ENCODE measurements at regions not wholly inside any gene's neighbourhood (a gene's known extent, or its start where the extent isn't known, plus 50 kb on each side); places are given as distances from the start of the nearest gene placed in this dataset.

- Histone ChIP-seq H3K27ac (ENCODE audit: low read length) (no peak overlapping the region), H3K4me3 (ENCODE audit: low read length) (no peak overlapping the region), H3K9me3 (ENCODE audit: low read length) (no peaks in the 10 kb centered on the region), H2AFZ (ENCODE audit: low read length) (no peak overlapping the region), H3K4me1 (ENCODE audit: low read length) (no peaks in the 10 kb centered on the region), H3K79me2 (ENCODE audit: low read length) (no peaks in the 10 kb centered on the region), H3K27me3 (ENCODE audit: low read length) (no peaks in the 10 kb centered on the region), H4K20me1 (ENCODE audit: insufficient read depth, low read depth, low read length) (no peaks in the 10 kb centered on the region), H3K9me2 (replicated peaks; ENCODE audit: insufficient read depth, low read length) (no peaks in the 10 kb centered on the region), H3K9ac (ENCODE audit: low read length) (no peak overlapping the region), H3K36me3 (ENCODE audit: insufficient read depth, low read length) (no peaks in the 10 kb centered on the region), H3K4me2 (ENCODE audit: low read depth, low read length, poor library complexity, severe bottlenecking) (no peak overlapping the region)
- no peak for DNase-seq
These were observed 332.1 kb downstream of the MCTP2 start for GRCh38 chr15:94563456-94563855.

- DNase-seq, result peak; percentile 86
- Histone ChIP-seq H3K9ac (ENCODE audit: low read length) (no peak overlapping the region), H3K27ac (ENCODE audit: low read length) (no peak overlapping the region)
These were observed 345.6 kb downstream of the MCTP2 start for GRCh38 chr15:94576889-94577533.

GRCh38 chr15:94579286-94579685, 347.9 kb downstream of the MCTP2 start:
- no peak for DNase-seq
- H3K9me2 ChIP-seq (replicated peaks; ENCODE audit: insufficient read depth, low read length), result no peaks in the 10 kb centered on the region
- no peaks in the 10 kb centered on the region for H3K79me2 ChIP-seq (ENCODE audit: low read length)
- H3K4me1 ChIP-seq (ENCODE audit: low read length), result no peaks in the 10 kb centered on the region
- no peaks in the 10 kb centered on the region for H3K36me3 ChIP-seq (ENCODE audit: insufficient read depth, low read length)
- no peaks in the 10 kb centered on the region for H3K27me3 ChIP-seq (ENCODE audit: low read length)
- no peak overlapping the region for H2AFZ ChIP-seq (ENCODE audit: low read length)
- no peaks in the 10 kb centered on the region for H3K9me3 ChIP-seq (ENCODE audit: low read length)
- no peak overlapping the region for H3K4me2 ChIP-seq (ENCODE audit: low read depth, low read length, poor library complexity, severe bottlenecking)
- no peak overlapping the region for H3K9ac ChIP-seq (ENCODE audit: low read length)
- H3K27ac ChIP-seq (ENCODE audit: low read length), result no peak overlapping the region
- H3K4me3 ChIP-seq (ENCODE audit: low read length), result no peak overlapping the region
- H4K20me1 ChIP-seq (ENCODE audit: insufficient read depth, low read depth, low read length), result no peaks in the 10 kb centered on the region

More at GRCh38 chr15:94576889-94577533, 345.6 kb downstream of the MCTP2 start:
- Histone ChIP-seq H3K4me1 (ENCODE audit: low read length) (no peaks in the 10 kb centered on the region), H3K9me3 (ENCODE audit: low read length) (no peaks in the 10 kb centered on the region), H3K9me2 (replicated peaks; ENCODE audit: insufficient read depth, low read length) (no peaks in the 10 kb centered on the region), H2AFZ (ENCODE audit: low read length) (no peak overlapping the region), H3K27me3 (ENCODE audit: low read length) (no peaks in the 10 kb centered on the region), H3K79me2 (ENCODE audit: low read length) (no peaks in the 10 kb centered on the region), H4K20me1 (ENCODE audit: insufficient read depth, low read depth, low read length) (no peaks in the 10 kb centered on the region), H3K36me3 (ENCODE audit: insufficient read depth, low read length) (no peaks in the 10 kb centered on the region), H3K4me2 (ENCODE audit: low read depth, low read length, poor library complexity, severe bottlenecking) (no peak overlapping the region), H3K4me3 (ENCODE audit: low read length) (no peak overlapping the region)

GRCh38 chr15:94580211-94580885, 349.0 kb downstream of the MCTP2 start:
- no peaks in the 10 kb centered on the region for H3K36me3 ChIP-seq (ENCODE audit: insufficient read depth, low read length)
- H4K20me1 ChIP-seq (ENCODE audit: insufficient read depth, low read depth, low read length), result no peaks in the 10 kb centered on the region
- no peak overlapping the region for H3K9ac ChIP-seq (ENCODE audit: low read length)
- H3K27ac ChIP-seq (ENCODE audit: low read length), result no peak overlapping the region
- H3K9me3 ChIP-seq (ENCODE audit: low read length), result no peaks in the 10 kb centered on the region
- H3K4me1 ChIP-seq (ENCODE audit: low read length), result peaks cover 4% of the 10 kb centered on the region
- H3K27me3 ChIP-seq (ENCODE audit: low read length), result no peaks in the 10 kb centered on the region
- H3K9me2 ChIP-seq (replicated peaks; ENCODE audit: insufficient read depth, low read length), result no peaks in the 10 kb centered on the region
- H3K4me2 ChIP-seq (ENCODE audit: low read depth, low read length, poor library complexity, severe bottlenecking), result no peak overlapping the region
- no peaks in the 10 kb centered on the region for H3K79me2 ChIP-seq (ENCODE audit: low read length)
- no peak overlapping the region for H2AFZ ChIP-seq (ENCODE audit: low read length)
- H3K4me3 ChIP-seq (ENCODE audit: low read length), result no peak overlapping the region
- DNase-seq, result no peak

DNA sequence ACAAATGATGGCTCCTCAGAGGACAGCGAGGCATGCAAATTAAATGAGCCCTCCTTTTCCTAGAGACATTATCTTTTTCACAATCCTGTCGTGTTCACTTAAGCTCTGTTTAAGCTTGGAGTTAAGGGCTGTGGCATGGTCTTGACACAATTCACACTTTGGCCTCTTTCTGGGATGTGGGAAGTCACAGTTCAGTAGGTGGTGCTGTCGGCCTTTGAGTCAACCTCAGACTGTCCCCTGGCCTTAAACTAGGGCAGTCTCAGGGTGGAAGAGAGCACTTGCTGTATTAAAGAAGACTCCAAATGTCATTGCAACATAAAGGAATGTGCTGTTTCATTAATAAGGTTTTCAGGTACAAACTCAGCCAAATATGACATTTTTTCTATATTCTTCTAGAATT, 351.0 kb downstream of the MCTP2 start:
- Histone ChIP-seq H3K9me3 (ENCODE audit: low read length) (no peaks in the 10 kb centered on the region), H3K4me3 (ENCODE audit: low read length) (no peak overlapping the region), H3K36me3 (ENCODE audit: insufficient read depth, low read length) (no peaks in the 10 kb centered on the region), H2AFZ (ENCODE audit: low read length) (no peak overlapping the region), H3K27ac (ENCODE audit: low read length) (no peak overlapping the region), H4K20me1 (ENCODE audit: insufficient read depth, low read depth, low read length) (no peaks in the 10 kb centered on the region), H3K9ac (ENCODE audit: low read length) (no peak overlapping the region), H3K79me2 (ENCODE audit: low read length) (no peaks in the 10 kb centered on the region), H3K4me2 (ENCODE audit: low read depth, low read length, poor library complexity, severe bottlenecking) (no peak overlapping the region), H3K9me2 (replicated peaks; ENCODE audit: insufficient read depth, low read length) (no peaks in the 10 kb centered on the region), H3K27me3 (ENCODE audit: low read length) (no peaks in the 10 kb centered on the region), H3K4me1 (ENCODE audit: low read length) (peaks cover 4% of the 10 kb centered on the region)
- DNase-seq, result peak; percentile 77

GRCh38 chr15:94584833-94585244, 353.5 kb downstream of the MCTP2 start:
- no peaks in the 10 kb centered on the region for H3K79me2 ChIP-seq (ENCODE audit: low read length)
- no peak overlapping the region for H3K27ac ChIP-seq (ENCODE audit: low read length)
- no peaks in the 10 kb centered on the region for H3K27me3 ChIP-seq (ENCODE audit: low read length)
- H3K4me2 ChIP-seq (ENCODE audit: low read depth, low read length, poor library complexity, severe bottlenecking), result no peak overlapping the region
- H2AFZ ChIP-seq (ENCODE audit: low read length), result no peak overlapping the region; the same call in 1 of the 2 replicates
- H3K9me3 ChIP-seq (ENCODE audit: low read length), result no peaks in the 10 kb centered on the region
- H3K4me3 ChIP-seq (ENCODE audit: low read length), result no peak overlapping the region
- no peaks in the 10 kb centered on the region for H3K9me2 ChIP-seq (replicated peaks; ENCODE audit: insufficient read depth, low read length)
- peaks cover 4% of the 10 kb centered on the region for H3K4me1 ChIP-seq (ENCODE audit: low read length)
- no peaks in the 10 kb centered on the region for H4K20me1 ChIP-seq (ENCODE audit: insufficient read depth, low read depth, low read length)
- no peaks in the 10 kb centered on the region for H3K36me3 ChIP-seq (ENCODE audit: insufficient read depth, low read length)
- DNase-seq, result peak; percentile 52
- H3K9ac ChIP-seq (ENCODE audit: low read length), result no peak overlapping the region

- H3K4me2 ChIP-seq (ENCODE audit: low read depth, low read length, poor library complexity, severe bottlenecking), result no peak overlapping the region
- no peaks in the 10 kb centered on the region for H3K9me2 ChIP-seq (replicated peaks; ENCODE audit: insufficient read depth, low read length)
- H3K4me1 ChIP-seq (ENCODE audit: low read length), result peaks cover 4% of the 10 kb centered on the region
- no peaks in the 10 kb centered on the region for H3K27me3 ChIP-seq (ENCODE audit: low read length)
- H3K36me3 ChIP-seq (ENCODE audit: insufficient read depth, low read length), result no peaks in the 10 kb centered on the region
- DNase-seq, result no peak
- H2AFZ ChIP-seq (ENCODE audit: low read length), result no peak overlapping the region
- H3K27ac ChIP-seq (ENCODE audit: low read length), result no peak overlapping the region
- H3K9ac ChIP-seq (ENCODE audit: low read length), result no peak overlapping the region
- H3K79me2 ChIP-seq (ENCODE audit: low read length), result no peaks in the 10 kb centered on the region
- H3K9me3 ChIP-seq (ENCODE audit: low read length), result no peaks in the 10 kb centered on the region
- no peak overlapping the region for H3K4me3 ChIP-seq (ENCODE audit: low read length)
- H4K20me1 ChIP-seq (ENCODE audit: insufficient read depth, low read depth, low read length), result no peaks in the 10 kb centered on the region
These were observed 354.7 kb downstream of the MCTP2 start for GRCh38 chr15:94586099-94586498.

- no peak overlapping the region for H3K27ac ChIP-seq (ENCODE audit: low read length)
- no peak overlapping the region for H3K4me3 ChIP-seq (ENCODE audit: low read length)
- DNase-seq, result no peak
- H3K9me2 ChIP-seq (replicated peaks; ENCODE audit: insufficient read depth, low read length), result no peaks in the 10 kb centered on the region
- no peaks in the 10 kb centered on the region for H3K27me3 ChIP-seq (ENCODE audit: low read length)
- H3K36me3 ChIP-seq (ENCODE audit: insufficient read depth, low read length), result no peaks in the 10 kb centered on the region
- H4K20me1 ChIP-seq (ENCODE audit: insufficient read depth, low read depth, low read length), result no peaks in the 10 kb centered on the region
- no peak overlapping the region for H3K4me2 ChIP-seq (ENCODE audit: low read depth, low read length, poor library complexity, severe bottlenecking)
- H3K4me1 ChIP-seq (ENCODE audit: low read length), result peaks cover 4% of the 10 kb centered on the region
- no peak overlapping the region for H2AFZ ChIP-seq (ENCODE audit: low read length)
- no peaks in the 10 kb centered on the region for H3K79me2 ChIP-seq (ENCODE audit: low read length)
- no peak overlapping the region for H3K9ac ChIP-seq (ENCODE audit: low read length)
- H3K9me3 ChIP-seq (ENCODE audit: low read length), result no peaks in the 10 kb centered on the region
These were observed 355.8 kb downstream of the MCTP2 start for GRCh38 chr15:94587113-94587512.

Data from Karpas-422 (cell line).